Glomerular visceral epithelial cell (primary cell): ENCODE measurements at regions not wholly inside any gene's neighbourhood (a gene's known extent, or its start where the extent isn't known, plus 50 kb on each side); places are given as distances from the start of the nearest gene placed in this dataset.

Source experiments
- DNase-seq: peaks from one replicate; pipeline ENCODE4 v3.0.0-alpha.2; 2016; ENCODE audit errors: extremely low spot score

GRCh38 chr2:191738003-191738402, 60.1 kb downstream of the NABP1 start:
- no peak for DNase-seq

- DNase-seq: no peak
Measured at GRCh38 chr2:191738667-191739066, 60.7 kb downstream of the NABP1 start.

GRCh38 chr2:191739194-191739593, 61.3 kb downstream of the NABP1 start:
- no peak for DNase-seq

- DNase-seq: no peak
Measured at GRCh38 chr2:191740016-191740419, 62.1 kb downstream of the NABP1 start.

- no peak for DNase-seq
Measured at GRCh38 chr2:191740759-191741158, 62.8 kb downstream of the NABP1 start.

- no peak for DNase-seq
Measured at GRCh38 chr2:191746346-191747169, 68.6 kb downstream of the NABP1 start.

GRCh38 chr2:191747170-191747530, 69.2 kb downstream of the NABP1 start:
- DNase-seq: no peak

GRCh38 chr2:191748059-191748461, 70.1 kb downstream of the NABP1 start:
- no peak for DNase-seq

GRCh38 chr2:191748528-191749180, 70.7 kb downstream of the NABP1 start:
- no peak for DNase-seq

- DNase-seq: no peak
Measured at GRCh38 chr2:191749181-191749540, 71.2 kb downstream of the NABP1 start.

- DNase-seq: no peak
Measured at GRCh38 chr2:191754103-191754502, 76.2 kb downstream of the NABP1 start.

GRCh38 chr2:191756761-191757160, 78.8 kb downstream of the NABP1 start:
- no peak for DNase-seq

GRCh38 chr2:191757208-191757607, 79.3 kb downstream of the NABP1 start:
- DNase-seq: no peak

- DNase-seq: peak; percentile 80
Measured at GRCh38 chr2:191758518-191759507, 80.9 kb downstream of the NABP1 start.

GRCh38 chr2:191759680-191760079, 81.7 kb downstream of the NABP1 start:
- no peak for DNase-seq

- DNase-seq: no peak
Measured at GRCh38 chr2:191760655-191761262, 82.8 kb downstream of the NABP1 start.

GRCh38 chr2:191773136-191773535, 73.8 kb downstream of the CAVIN2 start:
- DNase-seq: no peak

- no peak for DNase-seq
Measured at GRCh38 chr2:191777351-191777750, 69.5 kb downstream of the CAVIN2 start.

GRCh38 chr2:191778041-191778440, 68.8 kb downstream of the CAVIN2 start:
- no peak for DNase-seq

GRCh38 chr2:191782351-191782750, 64.5 kb downstream of the CAVIN2 start:
- no peak for DNase-seq

- DNase-seq: no peak
Measured at GRCh38 chr2:191783416-191783815, 63.5 kb downstream of the CAVIN2 start.
